ENCODE measurements at regions not wholly inside any gene's neighbourhood (a gene's known extent, or its start where the extent isn't known, plus 50 kb on each side); places are given as distances from the start of the nearest gene placed in this dataset.
A peak's percentile ranks its signal among the peaks of the same experiment; 100 is the strongest.

DNA sequence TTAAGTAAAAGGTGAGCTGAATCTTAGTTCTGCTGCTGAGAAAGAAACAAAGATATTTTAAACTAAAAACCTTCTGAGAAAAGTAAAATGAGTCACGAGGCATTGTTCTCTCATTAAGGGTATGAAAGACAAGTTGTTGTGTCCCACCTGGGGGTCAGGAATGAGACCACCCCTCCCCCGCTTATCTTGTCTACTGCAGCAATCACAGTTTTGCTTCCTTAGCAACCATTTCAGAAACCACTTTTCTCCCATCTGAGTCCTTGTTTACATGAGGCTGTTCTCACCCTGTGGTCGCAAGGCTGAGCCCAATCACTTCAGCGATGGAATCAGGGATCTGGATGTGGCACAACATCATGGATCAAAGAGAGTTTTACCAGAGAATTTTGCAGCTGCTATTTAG is 377.6 kb upstream of the NETO1 start:
- CTCF ChIA-PET: no interaction called here
- intact Hi-C loops (cut with micrococcal nuclease): no loop called here
- H3K27ac Mint-ChIP-seq (ENCODE audit: low read depth, unreplicated experiment): no peak overlapping the region
- peaks cover 6% of the 10 kb centered on the region for H3K36me3 Mint-ChIP-seq (ENCODE audit: insufficient read depth, unreplicated experiment)
- DNase-seq (ENCODE audit: unreplicated experiment): no peak
- peaks cover 6% of the 10 kb centered on the region for H3K4me1 Mint-ChIP-seq (ENCODE audit: insufficient read depth, unreplicated experiment)
- TF ChIP-seq, protein P1, sequence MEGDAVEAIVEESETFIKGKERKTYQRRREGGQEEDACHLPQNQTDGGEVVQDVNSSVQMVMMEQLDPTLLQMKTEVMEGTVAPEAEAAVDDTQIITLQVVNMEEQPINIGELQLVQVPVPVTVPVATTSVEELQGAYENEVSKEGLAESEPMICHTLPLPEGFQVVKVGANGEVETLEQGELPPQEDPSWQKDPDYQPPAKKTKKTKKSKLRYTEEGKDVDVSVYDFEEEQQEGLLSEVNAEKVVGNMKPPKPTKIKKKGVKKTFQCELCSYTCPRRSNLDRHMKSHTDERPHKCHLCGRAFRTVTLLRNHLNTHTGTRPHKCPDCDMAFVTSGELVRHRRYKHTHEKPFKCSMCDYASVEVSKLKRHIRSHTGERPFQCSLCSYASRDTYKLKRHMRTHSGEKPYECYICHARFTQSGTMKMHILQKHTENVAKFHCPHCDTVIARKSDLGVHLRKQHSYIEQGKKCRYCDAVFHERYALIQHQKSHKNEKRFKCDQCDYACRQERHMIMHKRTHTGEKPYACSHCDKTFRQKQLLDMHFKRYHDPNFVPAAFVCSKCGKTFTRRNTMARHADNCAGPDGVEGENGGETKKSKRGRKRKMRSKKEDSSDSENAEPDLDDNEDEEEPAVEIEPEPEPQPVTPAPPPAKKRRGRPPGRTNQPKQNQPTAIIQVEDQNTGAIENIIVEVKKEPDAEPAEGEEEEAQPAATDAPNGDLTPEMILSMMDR (IDR thresholded peaks at IDR 0.05; ENCODE audit: unreplicated experiment): no peak
- BruUV-seq (replicated peaks): no TSS peak
- H3K4me3 Mint-ChIP-seq (ENCODE audit: unreplicated experiment): no peak overlapping the region
- no peaks in the 10 kb centered on the region for H3K9me3 Mint-ChIP-seq (ENCODE audit: unreplicated experiment)
- H3K27me3 Mint-ChIP-seq (ENCODE audit: insufficient read depth, unreplicated experiment): no peaks in the 10 kb centered on the region
- POLR2A ChIA-PET: interaction anchor here (0.6 kb wide), 1 partner anchor 359 kb away, joined by 3 read pairs; no protein-coding TSS in a partner anchor

DNA sequence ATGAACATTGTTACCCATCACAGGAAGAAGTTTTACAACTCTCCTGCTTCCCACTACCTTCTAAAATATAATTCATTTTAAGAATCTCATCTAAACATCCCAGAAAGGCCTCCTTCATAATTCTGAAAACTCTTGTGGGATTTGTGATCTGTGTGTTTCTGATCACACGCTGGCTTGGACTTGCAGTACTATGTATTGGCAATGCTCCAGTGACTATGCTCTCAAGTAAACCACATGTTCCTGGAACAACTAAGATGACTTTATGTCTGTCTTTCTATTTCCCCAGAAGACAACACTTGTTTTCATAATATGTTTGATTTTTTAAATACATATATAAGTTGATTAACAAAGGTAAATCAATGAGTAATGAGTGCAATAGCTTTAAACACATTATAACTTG is 376.6 kb upstream of the NETO1 start:
- intact Hi-C loops (cut with micrococcal nuclease): no loop called here
- Mint-ChIP-seq H3K27me3 (ENCODE audit: insufficient read depth, unreplicated experiment) (no peaks in the 10 kb centered on the region), H3K9me3 (ENCODE audit: unreplicated experiment) (no peaks in the 10 kb centered on the region), H3K27ac (ENCODE audit: low read depth, unreplicated experiment) (no peak overlapping the region), H3K36me3 (ENCODE audit: insufficient read depth, unreplicated experiment) (peaks cover 6% of the 10 kb centered on the region), H3K4me3 (ENCODE audit: unreplicated experiment) (no peak overlapping the region), H3K4me1 (ENCODE audit: insufficient read depth, unreplicated experiment) (peaks cover 6% of the 10 kb centered on the region)
- no peak for DNase-seq (ENCODE audit: unreplicated experiment)
- BruUV-seq (replicated peaks): no TSS peak
- ChIA-PET POLR2A (no interaction called here), CTCF (no interaction called here)
- TF ChIP-seq, protein P1 (IDR thresholded peaks at IDR 0.05; ENCODE audit: unreplicated experiment): no peak

DNA sequence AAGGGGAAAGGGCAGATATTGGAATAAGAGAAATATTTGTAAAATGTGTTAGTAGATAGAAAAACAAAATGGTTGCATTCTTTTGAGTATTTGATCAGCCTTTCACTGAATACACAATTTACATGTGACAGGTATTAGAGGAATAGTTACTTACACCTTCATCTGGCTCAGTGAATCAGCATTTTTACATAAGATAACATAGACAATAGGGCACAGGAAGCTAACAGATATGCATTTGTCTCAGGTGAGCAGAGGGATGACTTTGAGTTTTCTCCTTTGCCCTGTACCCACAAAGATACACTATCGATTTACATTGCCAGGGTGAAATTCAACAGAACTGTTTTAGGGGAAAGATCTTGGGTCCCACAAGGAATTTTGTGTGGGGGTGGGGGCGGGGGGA is 373.1 kb upstream of the NETO1 start:
- Mint-ChIP-seq H3K27ac (ENCODE audit: low read depth, unreplicated experiment) (no peak overlapping the region), H3K9me3 (ENCODE audit: unreplicated experiment) (peaks cover 9% of the 10 kb centered on the region), H3K4me1 (ENCODE audit: insufficient read depth, unreplicated experiment) (peaks cover 10% of the 10 kb centered on the region), H3K36me3 (ENCODE audit: insufficient read depth, unreplicated experiment) (peaks cover 6% of the 10 kb centered on the region), H3K4me3 (ENCODE audit: unreplicated experiment) (no peak overlapping the region), H3K27me3 (ENCODE audit: insufficient read depth, unreplicated experiment) (no peaks in the 10 kb centered on the region)
- TF ChIP-seq, protein P1 (IDR thresholded peaks at IDR 0.05; ENCODE audit: unreplicated experiment): no peak
- BruUV-seq (replicated peaks): no TSS peak
- intact Hi-C loops (cut with micrococcal nuclease): no loop called here
- ChIA-PET POLR2A (no interaction called here), CTCF (interaction anchor here (0.6 to 1.4 kb wide), 2 partner anchors 601 to 704 kb away, joined by 3 to 4 read pairs; no protein-coding TSS in a partner anchor)
- DNase-seq (ENCODE audit: unreplicated experiment): no peak

DNA sequence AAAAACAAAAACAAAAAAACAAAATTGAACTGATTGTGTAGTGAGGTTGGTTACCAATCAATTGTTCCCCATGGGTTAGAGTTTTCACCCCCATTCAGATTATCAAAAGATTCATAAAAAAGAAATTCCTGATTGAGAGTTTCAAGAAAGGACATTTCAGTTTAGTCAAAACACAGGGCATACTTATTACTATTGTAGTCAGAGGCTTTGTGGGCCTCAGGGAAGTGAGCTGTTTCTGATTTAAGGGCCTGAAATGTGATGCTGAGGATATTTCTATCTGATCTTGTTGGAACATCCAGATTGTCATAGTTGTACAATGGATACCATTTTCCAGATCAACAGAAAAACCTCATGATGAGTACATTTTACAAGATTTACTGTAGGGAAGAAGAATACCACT is 368.1 kb upstream of the NETO1 start:
- no peak for DNase-seq (ENCODE audit: unreplicated experiment)
- CTCF ChIA-PET: no interaction called here
- BruUV-seq (replicated peaks): TSS peak; percentile 70
- intact Hi-C loops (cut with micrococcal nuclease): no loop called here
- POLR2A ChIA-PET: interaction anchor here (0.6 to 1.3 kb wide), 2 partner anchors 15 to 32 kb away, joined by 3 read pairs; no protein-coding TSS in a partner anchor
- Mint-ChIP-seq H3K4me1 (ENCODE audit: insufficient read depth, unreplicated experiment) (peaks cover 12% of the 10 kb centered on the region), H3K4me3 (ENCODE audit: unreplicated experiment) (no peak overlapping the region), H3K36me3 (ENCODE audit: insufficient read depth, unreplicated experiment) (no peaks in the 10 kb centered on the region), H3K27ac (ENCODE audit: low read depth, unreplicated experiment) (peak overlapping the region; percentile 96), H3K27me3 (ENCODE audit: insufficient read depth, unreplicated experiment) (no peaks in the 10 kb centered on the region), H3K9me3 (ENCODE audit: unreplicated experiment) (peaks cover 9% of the 10 kb centered on the region)
- TF ChIP-seq, protein P1 (IDR thresholded peaks at IDR 0.05; ENCODE audit: unreplicated experiment): no peak

Measured in MCF 10A (cell line).